SK-N-MC (cell line): ENCODE measurements at regions not wholly inside any gene's neighbourhood (a gene's known extent, or its start where the extent isn't known, plus 50 kb on each side); places are given as distances from the start of the nearest gene placed in this dataset.

Experiments
- EZH2 ChIP-seq: fragments of 200-600 bp; sonication (generic); IDR thresholded peaks from one replicate; pipeline ENCODE4 v1.6.1; 2017; ENCODE audit warnings: antibody characterized with exemption
- FOXP2 ChIP-seq: optimal IDR thresholded peaks from 2 replicates; pipeline ENCODE3; 2011; ENCODE audit warnings: mild to moderate bottlenecking, moderate library complexity; ENCODE audit not compliant: insufficient read depth; ENCODE audit errors: extremely low read length, control extremely low read depth
- POLR2AphosphoS5 ChIP-seq: IDR thresholded peaks from 2 replicates; pipeline ENCODE4 v1.6.1; 2012; ENCODE audit warnings: mild to moderate bottlenecking, low read depth, low read length, borderline replicate concordance

GRCh38 chr16:73846007-73846330 is 450.6 kb upstream of the PSMD7 start:
- TF ChIP-seq POLR2AphosphoS5 (no peak), EZH2 (no peak), FOXP2 (no peak)
